HG03558 (cell line): ENCODE measurements at regions not wholly inside any gene's neighbourhood (a gene's known extent, or its start where the extent isn't known, plus 50 kb on each side); places are given as distances from the start of the nearest gene placed in this dataset.
"Not testable (repeated sequence)": the region's sequence is repeated elsewhere in the genome, so short reads cannot be mapped to it uniquely, and the experiment has no call there.

Experiments used
- ATAC-seq: cut with Tn5 transposase; IDR thresholded peaks from one replicate; pipeline ENCODE4 v1.9.1; 2021; ENCODE audit warnings: moderate number of reproducible peaks; ENCODE audit not compliant: unreplicated experiment; ENCODE audit errors: extremely low read depth

GRCh38 chr5:63043792-63044191 is 465.2 kb downstream of the LRRC70 start:
- ATAC-seq, result no peak

- no peak for ATAC-seq
These were observed 453.7 kb downstream of the LRRC70 start for GRCh38 chr5:63032343-63032742.

GRCh38 chr5:63029891-63030290 is 451.3 kb downstream of the LRRC70 start:
- ATAC-seq, result no peak

- no peak for ATAC-seq
These were observed 447.1 kb downstream of the LRRC70 start for GRCh38 chr5:63025679-63026078.

- peak; percentile 32 for ATAC-seq
These were observed 443.8 kb downstream of the LRRC70 start for GRCh38 chr5:63022403-63022802.

- ATAC-seq, result no peak
These were observed 432.5 kb downstream of the LRRC70 start for GRCh38 chr5:63011158-63011557.

- ATAC-seq, result no peak
These were observed 429.6 kb downstream of the LRRC70 start for GRCh38 chr5:63008195-63008594.

- ATAC-seq, result not testable (repeated sequence)
These were observed 416.2 kb downstream of the LRRC70 start for GRCh38 chr5:62994842-62995241.

- ATAC-seq, result no peak
These were observed 407.1 kb downstream of the LRRC70 start for GRCh38 chr5:62985749-62986148.

GRCh38 chr5:62982348-62982747 is 403.7 kb downstream of the LRRC70 start:
- ATAC-seq, result no peak

- ATAC-seq, result no peak
These were observed 402.3 kb downstream of the LRRC70 start for GRCh38 chr5:62980884-62981283.

- no peak for ATAC-seq
These were observed 400.9 kb downstream of the LRRC70 start for GRCh38 chr5:62979472-62979871.

GRCh38 chr5:62977661-62978060 is 399.0 kb downstream of the LRRC70 start:
- ATAC-seq, result no peak

- no peak for ATAC-seq
These were observed 396.0 kb downstream of the LRRC70 start for GRCh38 chr5:62974623-62975022.

- no peak for ATAC-seq
These were observed 390.9 kb downstream of the LRRC70 start for GRCh38 chr5:62969409-62970120.

GRCh38 chr5:62964428-62964827 is 385.8 kb downstream of the LRRC70 start:
- ATAC-seq, result no peak

GRCh38 chr5:62960781-62961180 is 382.2 kb downstream of the LRRC70 start:
- ATAC-seq, result no peak

- ATAC-seq, result no peak
These were observed 378.0 kb downstream of the LRRC70 start for GRCh38 chr5:62956597-62956996.

GRCh38 chr5:62954578-62954977 is 376.0 kb downstream of the LRRC70 start:
- no peak for ATAC-seq

- no peak for ATAC-seq
These were observed 369.7 kb downstream of the LRRC70 start for GRCh38 chr5:62948301-62948700.

GRCh38 chr5:62942384-62942783 is 363.8 kb downstream of the LRRC70 start:
- no peak for ATAC-seq

- no peak for ATAC-seq
These were observed 360.3 kb downstream of the LRRC70 start for GRCh38 chr5:62938927-62939326.
